GM19455 (cell line): ENCODE measurements at regions not wholly inside any gene's neighbourhood (a gene's known extent, or its start where the extent isn't known, plus 50 kb on each side); places are given as distances from the start of the nearest gene placed in this dataset.

Source experiments
- ATAC-seq: cut with Tn5 transposase; IDR thresholded peaks from one replicate; pipeline ENCODE4 v1.9.1; 2021; ENCODE audit not compliant: unreplicated experiment

GRCh38 chr10:125222515-125223308 is 62.3 kb upstream of the CTBP2 start:
- ATAC-seq, result no peak

- no peak for ATAC-seq
Measured at GRCh38 chr10:125221716-125222115, 61.4 kb upstream of the CTBP2 start.

DNA sequence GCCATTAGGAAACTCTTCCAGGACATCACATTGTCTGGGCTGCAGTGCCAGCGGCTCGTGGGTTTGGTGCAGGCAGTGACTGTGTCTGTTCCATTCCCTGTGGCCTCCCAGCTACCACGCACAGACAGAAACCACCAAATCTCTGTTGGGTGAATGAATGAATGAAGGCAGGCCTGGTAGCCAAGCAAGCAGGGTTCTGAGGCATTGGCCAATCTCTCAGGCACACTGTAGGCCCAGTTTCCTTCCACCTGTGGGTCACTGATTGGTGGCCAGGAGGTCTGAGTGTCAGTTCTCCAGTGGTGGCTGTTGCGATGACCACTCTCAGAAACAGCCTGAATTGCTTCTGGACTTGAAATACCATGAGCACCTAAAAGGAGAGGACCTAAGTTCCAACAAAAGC is 59.4 kb upstream of the CTBP2 start:
- no peak for ATAC-seq

DNA sequence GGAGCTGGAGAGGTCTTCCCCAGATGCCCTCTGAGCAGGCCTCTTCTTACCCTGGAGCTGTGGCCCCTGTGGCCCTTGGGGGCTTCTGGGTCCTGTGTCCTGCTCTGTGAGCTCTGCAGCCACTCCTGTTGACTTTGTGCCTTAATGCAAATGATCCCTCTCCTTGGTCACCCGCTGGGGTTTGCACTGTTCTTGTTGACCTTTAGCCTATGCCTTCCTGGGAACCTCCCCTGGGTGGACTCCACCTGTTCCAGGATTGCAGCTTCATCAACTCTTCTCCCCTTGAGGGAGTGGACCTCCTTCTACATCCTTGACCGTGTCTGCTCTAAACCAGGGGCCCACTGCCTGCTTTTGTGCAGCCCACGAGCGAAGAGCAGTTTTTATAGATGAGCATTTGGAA is 58.6 kb upstream of the CTBP2 start:
- no peak for ATAC-seq

- no peak for ATAC-seq
Measured at GRCh38 chr10:125217990-125218675, 57.8 kb upstream of the CTBP2 start.

DNA sequence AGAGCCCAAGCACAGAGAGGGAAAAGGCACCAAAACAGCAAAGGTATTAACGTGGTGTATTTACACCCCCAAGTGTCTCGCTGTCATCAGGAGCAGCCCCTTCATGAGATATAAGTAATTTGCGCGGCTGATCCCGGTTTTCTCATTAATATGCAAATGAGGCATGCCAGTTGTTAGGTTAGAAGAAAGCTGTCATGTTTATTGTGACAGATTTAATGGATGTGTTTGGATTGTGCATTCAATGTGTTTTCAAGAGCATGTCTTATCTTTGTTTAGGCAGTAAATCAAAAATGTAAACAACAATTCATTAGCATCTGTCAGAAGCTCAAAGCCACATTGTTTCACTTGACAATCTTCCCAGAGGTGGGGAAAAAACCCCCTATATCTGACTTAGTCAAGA is 56.5 kb upstream of the CTBP2 start:
- no peak for ATAC-seq

- ATAC-seq, result no peak
Measured at GRCh38 chr10:125216309-125216708, 55.9 kb upstream of the CTBP2 start.

DNA sequence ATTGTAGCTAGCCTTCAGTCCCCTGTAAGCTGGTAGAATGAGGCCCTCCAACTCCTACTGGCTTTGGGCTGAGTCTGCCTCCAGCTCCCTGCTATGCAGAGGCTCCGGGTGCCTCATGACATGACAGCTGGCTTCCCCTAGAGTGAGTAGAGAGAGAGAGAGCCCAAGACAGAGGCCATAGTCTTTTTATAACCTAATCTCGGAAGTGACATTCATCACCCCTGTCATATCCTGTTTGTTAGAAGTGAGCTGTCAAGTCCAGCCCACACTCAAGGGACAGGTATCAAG is 53.9 kb upstream of the CTBP2 start:
- no peak for ATAC-seq

DNA sequence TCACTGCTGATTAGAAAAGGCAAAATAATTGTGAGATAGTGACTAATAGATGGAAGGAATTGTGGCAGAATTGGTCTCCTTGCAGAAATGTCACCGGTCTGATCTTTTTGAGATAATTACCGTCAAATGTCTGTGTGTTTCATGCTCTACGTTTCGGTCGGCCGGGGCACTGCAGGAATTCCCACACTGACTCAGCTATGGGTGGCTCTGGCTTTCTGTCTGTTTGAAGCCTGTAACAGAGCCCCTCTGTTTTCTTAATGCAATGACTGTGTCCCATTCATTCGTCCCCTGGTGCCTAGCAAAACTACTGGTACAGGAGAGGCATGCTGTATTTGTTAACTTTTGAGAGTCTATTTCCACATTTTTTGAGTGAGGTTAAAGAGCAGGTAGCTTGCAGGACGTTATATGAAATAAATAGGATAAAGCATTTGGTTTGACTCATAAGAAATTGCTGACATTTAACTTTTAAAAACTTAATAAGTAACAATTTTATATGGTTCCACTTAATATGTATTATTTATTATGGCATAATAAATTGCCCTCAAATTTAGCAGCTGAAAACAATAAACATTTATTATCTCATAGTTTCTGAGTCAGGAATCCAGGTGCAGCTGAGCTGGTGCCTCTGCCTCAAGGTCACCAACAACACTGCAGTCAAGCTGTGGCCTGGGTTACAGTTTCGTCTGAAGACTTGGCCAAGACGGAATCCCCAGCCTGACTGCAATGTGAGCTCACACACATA is 53.3 kb upstream of the CTBP2 start:
- no peak for ATAC-seq

DNA sequence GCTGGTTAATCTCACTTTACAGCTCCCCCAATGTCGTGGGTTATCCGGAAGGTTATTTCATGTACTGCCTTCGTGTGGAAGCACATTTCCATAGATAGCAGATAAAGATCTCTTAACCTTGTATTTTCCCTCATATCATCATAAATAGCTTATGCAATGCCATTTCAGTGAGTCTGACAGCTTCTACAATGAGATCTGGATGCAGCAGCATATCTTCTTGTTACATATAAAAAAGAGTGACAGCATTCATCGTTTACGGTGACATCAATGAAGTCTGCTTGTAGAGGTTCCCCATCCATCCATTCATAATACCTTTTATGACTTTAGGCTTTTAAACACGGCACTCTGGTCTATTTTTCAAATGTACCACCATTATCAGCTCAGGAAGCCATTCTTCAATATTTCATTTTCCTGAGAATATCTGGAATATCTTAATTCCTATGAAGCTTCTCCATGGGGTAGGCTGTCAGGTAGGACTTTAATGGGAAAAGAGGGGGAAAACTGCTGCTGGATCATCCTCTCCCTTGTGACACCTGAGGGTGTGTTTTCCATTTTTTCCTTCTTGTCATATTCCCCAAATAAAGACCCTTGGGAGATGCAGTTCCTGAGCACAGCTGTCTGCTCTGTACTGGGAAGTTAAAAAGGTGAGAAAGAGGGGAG is 51.9 kb upstream of the CTBP2 start:
- no peak for ATAC-seq
